Omental fat pad (tissue), 3 donors: ENCODE measurements at regions not wholly inside any gene's neighbourhood (a gene's known extent, or its start where the extent isn't known, plus 50 kb on each side); places are given as distances from the start of the nearest gene placed in this dataset.
"Not testable (repeated sequence)": the region's sequence is repeated elsewhere in the genome, so short reads cannot be mapped to it uniquely, and the experiment has no call there.

ENCODE experiments used
- ATAC-seq: fragments of 150-250 bp; one replicate; pipeline ENCODE4 v1.9.1; 2016; ENCODE audit warnings: mild to moderate bottlenecking, moderate library complexity; ENCODE audit not compliant: low FRiP score
- DNase-seq: peaks from one replicate; pipeline ENCODE4 v3.0.0-alpha.2; 2019; ENCODE audit warnings: low spot score
- CTCF ChIP-seq, 3 donors: fragments of 450-650 bp; IDR thresholded peaks; one replicate each; pipeline ENCODE4 v1.5.1; 2016 to 2017; ENCODE audit warnings: antibody characterized with exemption in 3 of 3, mild to moderate bottlenecking in 3 of 3, moderate library complexity in 2 of 3

- no peak for DNase-seq
- TF ChIP-seq CTCF (IDR thresholded peaks at IDR 0.05), result no peak
- no peak for ATAC-seq
These were observed 129.8 kb downstream of the HNMT start for GRCh38 chr2:138094031-138094430.

GRCh38 chr2:138095336-138095735 is 131.1 kb downstream of the HNMT start:
- DNase-seq, result no peak
- no peak for ATAC-seq
- no peak for TF ChIP-seq CTCF (IDR thresholded peaks at IDR 0.05)

- not testable (repeated sequence) for ATAC-seq, DNase-seq
These were observed 135.0 kb downstream of the HNMT start for GRCh38 chr2:138099288-138099687.

- no peak for TF ChIP-seq CTCF (IDR thresholded peaks at IDR 0.05)
- no peak for ATAC-seq
- no peak for DNase-seq
These were observed 137.4 kb downstream of the HNMT start for GRCh38 chr2:138101718-138102117.

GRCh38 chr2:138102664-138103063 is 138.4 kb downstream of the HNMT start:
- no peak for TF ChIP-seq CTCF (IDR thresholded peaks at IDR 0.05)
- ATAC-seq (no peak), DNase-seq (no peak)

GRCh38 chr2:138103156-138103555 is 138.9 kb downstream of the HNMT start:
- TF ChIP-seq CTCF (IDR thresholded peaks at IDR 0.05), result no peak

GRCh38 chr2:138104071-138104470 is 139.8 kb downstream of the HNMT start:
- no peak for ATAC-seq
- no peak for DNase-seq
- TF ChIP-seq CTCF (IDR thresholded peaks at IDR 0.05), result no peak

More at GRCh38 chr2:138103156-138103555, 138.9 kb downstream of the HNMT start:
- ATAC-seq (no peak), DNase-seq (no peak)

- DNase-seq (no peak), ATAC-seq (no peak)
- no peak for TF ChIP-seq CTCF (IDR thresholded peaks at IDR 0.05)
These were observed 141.1 kb downstream of the HNMT start for GRCh38 chr2:138105358-138105757.
